HG02610 (cell line): ENCODE measurements at regions not wholly inside any gene's neighbourhood (a gene's known extent, or its start where the extent isn't known, plus 50 kb on each side); places are given as distances from the start of the nearest gene placed in this dataset.
"Not testable (repeated sequence)": the region's sequence is repeated elsewhere in the genome, so short reads cannot be mapped to it uniquely, and the experiment has no call there.

Experiments
- ATAC-seq: cut with Tn5 transposase; IDR thresholded peaks from one replicate; pipeline ENCODE4 v1.9.1; 2021; ENCODE audit warnings: mild to moderate bottlenecking, moderate library complexity; ENCODE audit not compliant: unreplicated experiment

DNA sequence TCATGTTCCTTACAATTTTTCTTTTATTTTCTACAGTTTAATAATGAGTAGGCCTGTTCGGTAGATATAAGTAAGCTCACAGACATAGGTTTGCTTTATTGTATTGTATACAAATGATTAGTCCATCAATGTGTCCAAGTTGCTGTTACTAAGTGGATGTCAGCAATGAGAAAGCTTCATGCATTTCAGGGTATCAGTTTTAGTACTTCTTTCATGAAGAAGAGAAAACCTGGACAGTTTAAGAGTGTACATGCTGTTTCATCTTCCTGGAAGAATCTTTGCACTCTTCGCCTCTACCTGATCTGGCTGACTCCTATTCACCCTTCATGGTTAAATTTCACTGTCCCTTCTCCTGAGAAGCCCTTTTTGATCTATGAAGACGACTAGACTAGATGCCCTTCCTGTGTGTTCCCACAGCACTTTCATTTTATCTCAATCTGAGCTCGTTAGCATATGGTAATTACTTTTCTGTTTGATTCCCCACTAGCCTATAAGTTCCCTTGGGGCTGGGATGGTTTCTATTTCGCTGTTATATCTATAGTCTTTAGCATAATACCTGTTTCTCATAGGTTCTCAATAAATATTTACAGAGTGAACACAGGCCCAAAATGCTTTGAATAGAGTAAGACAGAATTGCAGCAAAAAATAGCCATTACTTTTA, 70.7 kb downstream of the CETN3 start:
- ATAC-seq: peak; percentile 97

GRCh38 chr5:90337449-90338052, 72.0 kb downstream of the CETN3 start:
- ATAC-seq: no peak

DNA sequence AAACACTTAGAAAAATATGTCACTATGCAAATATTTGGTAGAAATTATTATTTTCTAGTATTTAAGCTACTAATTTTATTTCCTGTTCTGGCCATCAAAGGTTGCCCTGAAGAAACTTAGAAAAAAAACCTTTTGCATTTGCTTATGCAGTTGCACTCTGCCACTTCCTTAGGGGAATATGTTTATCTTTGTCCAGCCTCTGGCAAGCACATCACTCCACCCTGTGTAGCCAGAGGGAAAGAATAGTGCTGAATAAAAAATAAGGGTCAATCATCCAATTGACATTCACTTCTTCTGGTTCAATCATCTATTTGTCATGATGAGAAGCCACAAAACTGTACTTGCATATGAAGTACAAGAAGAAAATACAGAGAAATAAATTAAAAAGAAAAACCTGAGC, 72.8 kb downstream of the CETN3 start:
- no peak for ATAC-seq

GRCh38 chr5:90334741-90335140, 74.8 kb downstream of the CETN3 start:
- ATAC-seq: no peak

DNA sequence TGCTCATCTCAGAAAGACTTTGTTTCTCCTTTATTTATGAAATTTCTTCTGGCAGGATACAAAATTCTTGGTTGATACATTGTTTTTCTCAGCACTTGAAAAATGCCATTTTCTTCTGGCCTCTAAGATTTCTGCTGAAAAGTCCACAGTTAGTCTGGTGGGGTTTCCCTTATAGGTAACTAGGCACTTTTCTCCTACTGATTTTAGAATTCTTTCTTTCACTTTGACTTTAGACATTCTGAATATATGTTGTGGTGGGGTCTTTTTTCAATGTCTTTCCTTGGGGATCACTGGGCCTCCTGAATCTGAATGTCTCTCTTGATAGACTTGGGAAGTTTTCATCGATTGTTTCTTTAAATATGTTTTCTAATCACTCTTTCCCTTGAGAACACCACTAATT, 79.6 kb downstream of the CETN3 start:
- peak; percentile 47 for ATAC-seq

- no peak for ATAC-seq
Measured at GRCh38 chr5:90326995-90327394, 82.6 kb downstream of the CETN3 start.

DNA sequence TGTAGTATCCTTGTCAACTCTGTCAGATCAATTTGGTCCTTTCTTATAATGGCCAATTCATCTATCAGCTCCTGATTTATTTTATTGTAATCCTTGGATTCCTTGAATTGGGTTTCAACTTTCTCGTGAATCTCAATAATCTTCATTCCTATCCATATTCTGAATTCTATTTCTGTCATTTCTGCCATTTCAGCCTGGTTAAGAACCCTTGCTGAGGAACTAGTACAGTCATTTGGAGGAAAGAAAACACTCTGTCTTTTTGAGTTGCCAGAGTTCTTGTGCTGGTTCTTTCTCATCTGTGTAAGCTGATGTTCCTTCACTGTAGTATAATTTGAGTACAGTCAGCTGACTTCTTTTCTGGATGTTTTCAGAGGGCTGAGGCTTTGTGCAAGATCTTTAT, 84.5 kb downstream of the CETN3 start:
- no peak for ATAC-seq

DNA sequence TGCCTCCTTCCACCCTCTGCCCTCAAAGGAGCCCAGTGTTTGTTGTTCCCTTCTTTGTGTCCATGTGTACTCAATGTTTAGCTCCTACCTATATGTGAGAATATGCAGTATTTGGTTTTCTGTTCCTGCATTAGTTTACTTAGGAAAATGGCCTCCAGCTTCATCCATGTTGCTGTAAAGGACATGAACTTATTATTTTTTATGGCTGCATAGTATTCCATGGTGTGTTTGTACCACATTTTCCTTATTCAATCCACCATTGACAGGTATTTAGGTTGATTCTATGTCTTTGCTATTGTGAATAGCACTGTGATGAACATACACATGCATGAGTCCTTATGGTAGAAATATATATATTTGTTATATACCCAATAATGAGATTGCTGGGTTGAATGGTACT, 89.2 kb downstream of the CETN3 start:
- ATAC-seq: not testable (repeated sequence)

DNA sequence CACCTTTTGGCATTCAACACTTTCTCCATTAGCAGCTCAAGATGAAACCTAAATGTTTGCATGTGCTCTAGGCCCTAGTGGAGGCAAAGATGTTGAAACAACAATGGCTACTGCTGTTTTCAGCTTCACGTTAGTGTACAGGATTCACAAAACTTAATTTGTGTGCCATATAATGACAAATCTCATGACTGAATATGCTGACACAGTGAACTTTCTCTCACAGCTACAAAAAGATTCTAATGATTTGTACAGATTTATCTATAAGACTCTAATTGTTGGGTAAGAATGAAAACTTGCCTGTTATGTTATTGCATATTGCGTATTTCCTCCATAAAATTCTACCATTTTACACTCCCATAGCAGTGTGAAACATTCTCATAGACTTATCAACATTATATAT, 97.5 kb downstream of the CETN3 start:
- ATAC-seq: no peak

GRCh38 chr5:90311401-90311800, 98.2 kb downstream of the CETN3 start:
- no peak for ATAC-seq

DNA sequence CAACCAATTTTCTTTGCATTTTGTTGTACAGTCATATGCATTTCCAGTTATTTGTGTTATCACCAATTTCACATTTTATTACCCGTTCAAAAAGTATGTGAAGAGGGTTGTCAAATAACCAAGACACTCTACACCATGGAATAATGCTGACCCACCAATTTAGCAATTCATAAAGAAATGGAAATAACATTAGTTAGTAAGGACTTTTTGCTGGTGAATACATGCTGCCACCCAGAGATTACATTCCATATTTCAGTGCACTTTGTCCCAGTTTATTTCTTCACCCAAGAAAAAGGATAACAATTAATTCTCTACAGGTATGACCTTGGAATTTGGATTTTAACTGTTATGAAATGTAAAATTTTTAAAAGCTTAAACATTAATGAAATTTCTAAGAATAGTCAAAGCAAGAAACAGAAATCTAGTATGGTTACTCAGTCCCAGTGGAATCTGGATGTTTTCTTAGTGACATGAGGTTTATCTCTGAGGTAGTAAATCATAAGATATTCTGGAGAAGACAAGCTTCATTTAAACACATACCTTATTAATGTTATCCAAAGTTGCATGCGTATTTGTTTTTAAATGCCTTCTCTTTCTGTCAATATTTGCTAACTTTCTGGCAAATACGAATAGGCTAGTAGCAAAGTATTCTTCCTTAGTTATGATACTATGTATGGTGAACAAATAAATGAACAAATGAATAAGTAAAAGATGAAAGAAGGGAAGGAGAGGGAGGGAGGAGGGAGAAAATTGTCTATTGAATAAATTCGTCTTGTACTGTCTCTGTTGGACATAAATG, 100.6 kb downstream of the CETN3 start:
- ATAC-seq: no peak

DNA sequence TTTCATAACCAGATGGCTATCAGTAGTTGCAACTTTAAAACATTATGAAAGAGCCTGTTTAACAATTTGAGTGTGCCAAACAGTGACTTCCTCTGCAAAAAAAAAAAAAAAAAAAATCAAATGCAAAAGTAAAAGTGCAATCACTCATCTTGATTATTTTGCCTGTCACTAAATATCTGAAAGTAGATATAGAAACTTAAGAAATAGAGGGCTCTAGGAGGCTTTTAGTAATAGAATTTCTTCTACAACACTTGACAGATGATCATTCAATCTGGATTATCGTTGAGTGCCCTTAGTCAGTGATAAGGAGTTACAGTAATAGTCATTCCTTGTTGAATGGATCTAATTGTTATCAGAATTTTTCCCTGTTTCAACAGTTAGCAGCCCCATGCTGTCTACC, 101.8 kb downstream of the CETN3 start:
- ATAC-seq: no peak

DNA sequence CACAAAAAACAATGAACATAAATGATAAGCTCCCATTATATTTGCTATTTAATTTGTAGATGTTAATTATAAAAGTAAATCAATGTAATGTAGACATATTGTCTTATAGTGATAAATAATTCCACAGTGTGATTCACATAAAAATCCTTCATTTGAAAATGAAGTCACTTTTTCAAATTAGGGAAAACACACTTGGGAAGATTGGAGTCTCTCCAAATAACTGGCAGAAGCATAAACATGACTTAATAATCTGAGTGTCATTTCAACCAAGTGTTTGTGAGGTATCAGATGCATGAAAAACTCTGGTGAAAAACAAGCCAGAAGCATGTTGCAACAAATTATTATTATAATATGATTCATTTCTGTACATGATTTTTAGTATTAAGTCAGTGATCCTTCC, 102.2 kb downstream of the CETN3 start:
- no peak for ATAC-seq

- no peak for ATAC-seq
Measured at GRCh38 chr5:90306613-90307012, 102.9 kb downstream of the CETN3 start.

- ATAC-seq: no peak
Measured at GRCh38 chr5:90305041-90305720, 104.4 kb downstream of the CETN3 start.

DNA sequence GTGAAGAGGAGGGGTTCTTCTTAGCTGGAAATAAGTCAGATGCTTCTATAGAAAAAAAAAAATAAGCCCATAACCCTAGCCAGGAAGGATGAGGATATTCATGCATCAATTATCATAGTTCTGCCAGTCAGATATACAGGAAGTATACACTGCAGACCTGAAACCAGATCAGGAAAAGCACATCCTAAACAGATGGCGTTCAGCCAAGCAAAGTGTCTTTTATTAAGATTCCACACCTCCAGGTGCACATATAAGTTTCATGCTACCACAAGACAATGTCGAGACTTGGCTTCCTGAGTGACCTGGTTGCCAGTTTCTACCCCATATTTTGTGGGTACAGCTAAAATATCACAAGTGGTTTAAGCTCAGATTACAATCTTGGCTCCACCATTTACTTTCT, 108.3 kb downstream of the CETN3 start:
- no peak for ATAC-seq

GRCh38 chr5:90297045-90297764, 112.4 kb downstream of the CETN3 start:
- no peak for ATAC-seq

DNA sequence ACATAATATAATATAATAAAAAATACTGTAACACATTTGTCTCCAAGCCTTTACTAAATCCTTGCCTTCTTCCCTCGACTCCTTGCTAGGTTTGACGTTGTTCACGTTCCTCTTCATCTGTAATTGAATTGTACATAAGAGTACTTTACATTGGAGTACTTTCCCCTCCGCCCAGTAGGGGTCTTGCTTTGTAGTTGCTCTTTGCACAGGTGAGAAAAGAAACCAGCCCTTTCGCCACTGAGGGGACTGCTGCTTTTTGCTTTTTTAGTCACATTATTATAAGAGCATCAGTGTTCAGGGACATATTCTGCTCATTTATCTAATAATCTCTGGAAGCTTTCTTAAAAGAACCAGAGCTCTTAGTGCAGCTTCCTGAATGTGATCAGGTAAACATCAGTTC, 115.0 kb downstream of the CETN3 start:
- ATAC-seq: no peak

DNA sequence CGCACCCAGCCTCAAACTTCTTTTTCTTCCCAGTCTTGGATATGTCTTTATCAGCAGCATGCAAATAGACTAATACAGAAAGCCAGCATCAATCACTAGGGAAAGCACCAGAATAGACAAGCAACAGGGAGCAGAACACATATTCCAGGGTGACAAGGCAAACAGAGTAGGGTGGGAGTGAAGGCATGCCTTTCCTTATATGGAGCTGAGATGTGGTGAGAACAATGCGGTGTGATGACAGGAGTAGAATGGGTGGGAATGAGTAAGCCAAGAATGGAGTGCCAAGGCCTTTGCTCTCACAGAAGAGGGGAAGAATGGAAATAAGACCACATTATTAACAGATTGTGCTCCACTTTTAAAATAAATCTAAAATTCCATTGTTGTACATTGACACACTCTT, 115.6 kb downstream of the CETN3 start:
- ATAC-seq: no peak

GRCh38 chr5:90290648-90291047, 118.9 kb downstream of the CETN3 start:
- ATAC-seq: no peak

GRCh38 chr5:90289837-90290236, 119.7 kb downstream of the CETN3 start:
- no peak for ATAC-seq
